MM.1S (cell line): ENCODE measurements at regions not wholly inside any gene's neighbourhood (a gene's known extent, or its start where the extent isn't known, plus 50 kb on each side); places are given as distances from the start of the nearest gene placed in this dataset.

Experiments
- DNase-seq: peaks from one replicate; pipeline ENCODE4 v3.0.0-alpha.2; 2015
- H2AFZ ChIP-seq: fragments of 300-600 bp; sonication (generic); 2 replicates; pipeline ENCODE4 v1.6.0; 2016; ENCODE audit warnings: antibody characterized with exemption, low read length
- H3F3A ChIP-seq: fragments of 300-600 bp; sonication (generic); 2 replicates; pipeline ENCODE4 v1.6.1; 2016; ENCODE audit warnings: mild to moderate bottlenecking, antibody characterized with exemption, low read length, moderate library complexity, mixed read lengths; ENCODE audit not compliant: insufficient read depth
- H3K27ac ChIP-seq: fragments of 300-600 bp; sonication (generic); 2 replicates; pipeline ENCODE4 v1.5.1; 2016; ENCODE audit warnings: mild to moderate bottlenecking, low read length
- H3K27me3 ChIP-seq: fragments of 300-600 bp; sonication (generic); replicated peaks from 2 replicates; pipeline ENCODE4 v1.6.0; 2016; ENCODE audit warnings: low read length; ENCODE audit not compliant: insufficient read depth
- H3K36me3 ChIP-seq: fragments of 300-600 bp; sonication (generic); replicated peaks from 2 replicates; pipeline ENCODE4 v1.6.1; 2016; ENCODE audit warnings: mild to moderate bottlenecking, low read length, mixed read lengths; ENCODE audit not compliant: insufficient read depth
- H3K4me1 ChIP-seq: fragments of 300-600 bp; sonication (generic); 2 replicates; pipeline ENCODE4 v1.6.1; 2016; ENCODE audit warnings: low read length, mixed read lengths
- H3K4me2 ChIP-seq: fragments of 300-600 bp; sonication (generic); 2 replicates; pipeline ENCODE4 v1.6.0; 2016; ENCODE audit warnings: low read depth, low read length
- H3K4me3 ChIP-seq: fragments of 300-600 bp; sonication (generic); 2 replicates; pipeline ENCODE4 v1.5.1; 2016; ENCODE audit warnings: low read length, mixed read lengths
- H3K79me2 ChIP-seq: fragments of 300-600 bp; sonication (generic); 2 replicates; pipeline ENCODE4 v1.6.1; 2016; ENCODE audit warnings: mixed run types, low read length, mixed read lengths
- H3K9ac ChIP-seq: fragments of 300-600 bp; sonication (generic); 2 replicates; pipeline ENCODE4 v1.6.1; 2016; ENCODE audit warnings: low read length, mixed read lengths
- H3K9me2 ChIP-seq: fragments of 300-600 bp; sonication (generic); replicated peaks from 2 replicates; pipeline ENCODE4 v1.6.1; 2016; ENCODE audit warnings: mild to moderate bottlenecking, low read length, mixed read lengths; ENCODE audit not compliant: insufficient read depth
- H3K9me3 ChIP-seq: fragments of 300-600 bp; sonication (generic); replicated peaks from 2 replicates; pipeline ENCODE4 v1.6.1; 2016; ENCODE audit warnings: mild to moderate bottlenecking, low read length, mixed read lengths; ENCODE audit not compliant: insufficient read depth
- H4K20me1 ChIP-seq: fragments of 300-600 bp; sonication (generic); 2 replicates; pipeline ENCODE4 v1.6.1; 2016; ENCODE audit warnings: mild to moderate bottlenecking, low read length, moderate library complexity, mixed read lengths; ENCODE audit not compliant: insufficient read depth
- CTCF ChIP-seq: fragments of 300-600 bp; sonication (generic); IDR thresholded peaks from 2 replicates; pipeline ENCODE4 v1.5.1; 2016; ENCODE audit warnings: antibody characterized with exemption, low read length, mixed read lengths
- EZH2 ChIP-seq: fragments of 300-600 bp; sonication (generic); optimal IDR thresholded peaks from 2 replicates; pipeline ENCODE3; 2017; ENCODE audit warnings: low read depth, mild to moderate bottlenecking, antibody characterized with exemption, low read length, mixed read lengths
- EZH2phosphoT487 ChIP-seq: fragments of 300-600 bp; sonication (generic); IDR thresholded peaks from 2 replicates; pipeline ENCODE4 v1.6.1; 2018; ENCODE audit warnings: antibody characterized with exemption, low read length

GRCh38 chr10:118397391-118397790 lies 55.3 kb upstream of the FAM204A start:
- Histone ChIP-seq H3K27ac (no peak overlapping the region), H3K36me3 (no peaks in the 10 kb centered on the region), H3F3A (no peaks in the 10 kb centered on the region), H3K79me2 (no peaks in the 10 kb centered on the region), H3K4me1 (no peaks in the 10 kb centered on the region), H3K4me3 (no peak overlapping the region), H3K9me3 (no peaks in the 10 kb centered on the region), H2AFZ (no peak overlapping the region), H3K4me2 (no peak overlapping the region), H3K27me3 (no peaks in the 10 kb centered on the region), H4K20me1 (no peaks in the 10 kb centered on the region), H3K9ac (no peak overlapping the region), H3K9me2 (no peaks in the 10 kb centered on the region)
- no peak for DNase-seq
- TF ChIP-seq CTCF = no peak
- no peak for TF ChIP-seq EZH2phosphoT487
- TF ChIP-seq EZH2 = no peak

- Histone ChIP-seq H3K9ac (no peak overlapping the region), H2AFZ (no peak overlapping the region), H3K27ac (no peak overlapping the region), H3K27me3 (no peaks in the 10 kb centered on the region), H3F3A (no peaks in the 10 kb centered on the region), H3K9me2 (no peaks in the 10 kb centered on the region), H3K4me2 (no peak overlapping the region), H3K36me3 (no peaks in the 10 kb centered on the region), H3K4me1 (no peaks in the 10 kb centered on the region), H4K20me1 (no peaks in the 10 kb centered on the region), H3K4me3 (no peak overlapping the region), H3K9me3 (no peaks in the 10 kb centered on the region), H3K79me2 (no peaks in the 10 kb centered on the region)
- DNase-seq = no peak
- no peak for TF ChIP-seq EZH2phosphoT487
- no peak for TF ChIP-seq EZH2
- TF ChIP-seq CTCF = no peak
Measured at GRCh38 chr10:118395947-118396346, 53.8 kb upstream of the FAM204A start.

GRCh38 chr10:118394301-118395200 lies 52.4 kb upstream of the FAM204A start:
- no peaks in the 10 kb centered on the region for H3K27me3 ChIP-seq
- H3K27ac ChIP-seq = no peak overlapping the region
- no peak overlapping the region for H2AFZ ChIP-seq
- no peaks in the 10 kb centered on the region for H3F3A ChIP-seq
- DNase-seq = no peak
- H3K9me3 ChIP-seq = no peaks in the 10 kb centered on the region
- no peaks in the 10 kb centered on the region for H3K79me2 ChIP-seq
- no peaks in the 10 kb centered on the region for H3K36me3 ChIP-seq
- H3K4me1 ChIP-seq = no peaks in the 10 kb centered on the region
- no peaks in the 10 kb centered on the region for H3K9me2 ChIP-seq
- H3K4me3 ChIP-seq = no peak overlapping the region
- no peaks in the 10 kb centered on the region for H4K20me1 ChIP-seq
- no peak for TF ChIP-seq EZH2phosphoT487
- no peak for TF ChIP-seq EZH2
- no peak for TF ChIP-seq CTCF
- no peak overlapping the region for H3K9ac ChIP-seq
- H3K4me2 ChIP-seq = no peak overlapping the region
